HG03354 (cell line): ENCODE measurements at regions not wholly inside any gene's neighbourhood (a gene's known extent, or its start where the extent isn't known, plus 50 kb on each side); places are given as distances from the start of the nearest gene placed in this dataset.
"Not testable (repeated sequence)": the region's sequence is repeated elsewhere in the genome, so short reads cannot be mapped to it uniquely, and the experiment has no call there.

Experiments used
- ATAC-seq: cut with Tn5 transposase; IDR thresholded peaks from one replicate; pipeline ENCODE4 v1.9.1; 2021; ENCODE audit warnings: mild to moderate bottlenecking; ENCODE audit not compliant: unreplicated experiment, poor library complexity, severe bottlenecking

GRCh38 chr6:54535568-54535967, 227.3 kb downstream of the TINAG start:
- ATAC-seq, result no peak

GRCh38 chr6:54541541-54541940, 233.3 kb downstream of the TINAG start:
- no peak for ATAC-seq

- no peak for ATAC-seq
Observed at GRCh38 chr6:54559136-54559535, 250.9 kb downstream of the TINAG start.

- not testable (repeated sequence) for ATAC-seq
Observed at GRCh38 chr6:54564188-54564587, 255.9 kb downstream of the TINAG start.

- ATAC-seq, result no peak
Observed at GRCh38 chr6:54574671-54575070, 266.4 kb downstream of the TINAG start.

GRCh38 chr6:54578261-54578660, 268.3 kb upstream of the FAM83B start:
- ATAC-seq, result no peak

- ATAC-seq, result no peak
Observed at GRCh38 chr6:54579011-54579410, 267.6 kb upstream of the FAM83B start.

GRCh38 chr6:54586251-54586650, 260.3 kb upstream of the FAM83B start:
- no peak for ATAC-seq

- no peak for ATAC-seq
Observed at GRCh38 chr6:54587277-54587676, 259.3 kb upstream of the FAM83B start.

- no peak for ATAC-seq
Observed at GRCh38 chr6:54588176-54588575, 258.4 kb upstream of the FAM83B start.

GRCh38 chr6:54595844-54596243, 250.7 kb upstream of the FAM83B start:
- no peak for ATAC-seq

GRCh38 chr6:54598787-54599313, 247.7 kb upstream of the FAM83B start:
- no peak for ATAC-seq

GRCh38 chr6:54601600-54602300, 244.8 kb upstream of the FAM83B start:
- ATAC-seq, result no peak

GRCh38 chr6:54602591-54602990, 244.0 kb upstream of the FAM83B start:
- no peak for ATAC-seq

- no peak for ATAC-seq
Observed at GRCh38 chr6:54609981-54610380, 236.6 kb upstream of the FAM83B start.

- ATAC-seq, result no peak
Observed at GRCh38 chr6:54613596-54613995, 233.0 kb upstream of the FAM83B start.

- ATAC-seq, result no peak
Observed at GRCh38 chr6:54614499-54615195, 231.9 kb upstream of the FAM83B start.

- ATAC-seq, result no peak
Observed at GRCh38 chr6:54617730-54618129, 228.8 kb upstream of the FAM83B start.

GRCh38 chr6:54618572-54618971, 228.0 kb upstream of the FAM83B start:
- no peak for ATAC-seq

- ATAC-seq, result no peak
Observed at GRCh38 chr6:54619102-54619501, 227.5 kb upstream of the FAM83B start.

- peak; percentile 92 for ATAC-seq
Observed at GRCh38 chr6:54621285-54621684, 225.3 kb upstream of the FAM83B start.
